ENCODE measurements at regions not wholly inside any gene's neighbourhood (a gene's known extent, or its start where the extent isn't known, plus 50 kb on each side); places are given as distances from the start of the nearest gene placed in this dataset.

GRCh38 chr2:59413751-59414570, 1139.5 kb downstream of the BCL11A start:
- Histone ChIP-seq H3K9me3 (ENCODE audit: low read depth, low read length) (no peaks in the 10 kb centered on the region), H3K79me2 (ENCODE audit: insufficient read depth, low read length) (no peaks in the 10 kb centered on the region), H3K4me3 (ENCODE audit: insufficient read depth, low read length) (no peak overlapping the region), H3K27me3 (ENCODE audit: insufficient read depth, low read length) (no peaks in the 10 kb centered on the region), H2AFZ (ENCODE audit: low read length) (no peak overlapping the region), H3K4me2 (ENCODE audit: insufficient read depth, low read length) (no peak overlapping the region), H3K27ac (ENCODE audit: low read depth, low read length) (no peak overlapping the region), H3K36me3 (ENCODE audit: insufficient read depth, low read length) (no peaks in the 10 kb centered on the region), H4K20me1 (ENCODE audit: insufficient read depth, low read length) (no peaks in the 10 kb centered on the region), H3K4me1 (ENCODE audit: insufficient read depth, low read length) (no peaks in the 10 kb centered on the region)
- TF ChIP-seq CTCF (IDR thresholded peaks at IDR 0.05; ENCODE audit: extremely low read depth, low read depth, low read length), result no peak
- no peak for DNase-seq (ENCODE audit: insufficient read length, low spot score, missing footprints)

- H3K9me3 ChIP-seq (ENCODE audit: low read depth, low read length), result no peaks in the 10 kb centered on the region
- H3K4me1 ChIP-seq (ENCODE audit: insufficient read depth, low read length), result no peaks in the 10 kb centered on the region
- no peaks in the 10 kb centered on the region for H3K27me3 ChIP-seq (ENCODE audit: insufficient read depth, low read length)
- no peaks in the 10 kb centered on the region for H3K79me2 ChIP-seq (ENCODE audit: insufficient read depth, low read length)
- no peaks in the 10 kb centered on the region for H4K20me1 ChIP-seq (ENCODE audit: insufficient read depth, low read length)
- H3K36me3 ChIP-seq (ENCODE audit: insufficient read depth, low read length), result no peaks in the 10 kb centered on the region
- DNase-seq (ENCODE audit: insufficient read length, low spot score, missing footprints), result no peak
- H3K4me2 ChIP-seq (ENCODE audit: insufficient read depth, low read length), result no peak overlapping the region
- H3K27ac ChIP-seq (ENCODE audit: low read depth, low read length), result no peak overlapping the region
- TF ChIP-seq CTCF (IDR thresholded peaks at IDR 0.05; ENCODE audit: extremely low read depth, low read depth, low read length), result no peak
- H3K4me3 ChIP-seq (ENCODE audit: insufficient read depth, low read length), result no peak overlapping the region
- H2AFZ ChIP-seq (ENCODE audit: low read length), result no peak overlapping the region
Measured at GRCh38 chr2:59399126-59399525, 1154.3 kb downstream of the BCL11A start.

GRCh38 chr2:59398081-59398480, 1155.4 kb downstream of the BCL11A start:
- no peak overlapping the region for H3K27ac ChIP-seq (ENCODE audit: low read depth, low read length)
- no peaks in the 10 kb centered on the region for H3K79me2 ChIP-seq (ENCODE audit: insufficient read depth, low read length)
- H3K4me3 ChIP-seq (ENCODE audit: insufficient read depth, low read length), result no peak overlapping the region
- H3K9me3 ChIP-seq (ENCODE audit: low read depth, low read length), result no peaks in the 10 kb centered on the region
- H3K36me3 ChIP-seq (ENCODE audit: insufficient read depth, low read length), result no peaks in the 10 kb centered on the region
- TF ChIP-seq CTCF (IDR thresholded peaks at IDR 0.05; ENCODE audit: extremely low read depth, low read depth, low read length), result no peak
- no peaks in the 10 kb centered on the region for H4K20me1 ChIP-seq (ENCODE audit: insufficient read depth, low read length)
- DNase-seq (ENCODE audit: insufficient read length, low spot score, missing footprints), result no peak
- no peak overlapping the region for H2AFZ ChIP-seq (ENCODE audit: low read length)
- no peaks in the 10 kb centered on the region for H3K4me1 ChIP-seq (ENCODE audit: insufficient read depth, low read length)
- H3K27me3 ChIP-seq (ENCODE audit: insufficient read depth, low read length), result no peaks in the 10 kb centered on the region
- no peak overlapping the region for H3K4me2 ChIP-seq (ENCODE audit: insufficient read depth, low read length)

DNA sequence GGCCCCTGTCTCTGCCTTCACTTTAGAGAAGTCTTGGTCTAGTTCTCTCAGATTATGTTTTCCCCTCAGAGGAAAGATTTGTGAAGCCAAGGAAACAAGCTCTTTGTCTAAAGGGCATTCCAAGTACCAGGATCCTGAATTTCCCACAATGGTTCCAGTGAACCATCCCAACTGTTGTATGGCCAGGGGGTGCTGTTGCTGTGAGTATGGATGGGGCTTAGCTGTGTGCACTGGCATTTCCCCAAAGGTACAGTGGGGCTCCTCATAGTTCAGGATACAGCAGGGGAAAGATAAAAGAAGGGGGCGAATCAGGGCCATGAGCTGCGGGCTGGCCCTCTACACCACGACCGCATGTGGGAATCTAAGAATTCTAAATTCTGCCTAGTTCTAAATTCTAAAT, 1154.0 kb upstream of the FANCL start:
- no peaks in the 10 kb centered on the region for H3K4me1 ChIP-seq (ENCODE audit: insufficient read depth, low read length)
- H3K36me3 ChIP-seq (ENCODE audit: insufficient read depth, low read length), result no peaks in the 10 kb centered on the region
- H3K4me3 ChIP-seq (ENCODE audit: insufficient read depth, low read length), result no peak overlapping the region
- DNase-seq (ENCODE audit: insufficient read length, low spot score, missing footprints), result no peak
- H3K79me2 ChIP-seq (ENCODE audit: insufficient read depth, low read length), result no peaks in the 10 kb centered on the region
- H4K20me1 ChIP-seq (ENCODE audit: insufficient read depth, low read length), result no peaks in the 10 kb centered on the region
- no peaks in the 10 kb centered on the region for H3K9me3 ChIP-seq (ENCODE audit: low read depth, low read length)
- no peak overlapping the region for H3K4me2 ChIP-seq (ENCODE audit: insufficient read depth, low read length)
- no peak for TF ChIP-seq CTCF (IDR thresholded peaks at IDR 0.05; ENCODE audit: extremely low read depth, low read depth, low read length)
- H3K27me3 ChIP-seq (ENCODE audit: insufficient read depth, low read length), result no peaks in the 10 kb centered on the region
- H2AFZ ChIP-seq (ENCODE audit: low read length), result no peak overlapping the region
- no peak overlapping the region for H3K27ac ChIP-seq (ENCODE audit: low read depth, low read length)

All from osteoblast (primary cell).